ENCODE measurements at regions not wholly inside any gene's neighbourhood (a gene's known extent, or its start where the extent isn't known, plus 50 kb on each side); places are given as distances from the start of the nearest gene placed in this dataset.

DNA sequence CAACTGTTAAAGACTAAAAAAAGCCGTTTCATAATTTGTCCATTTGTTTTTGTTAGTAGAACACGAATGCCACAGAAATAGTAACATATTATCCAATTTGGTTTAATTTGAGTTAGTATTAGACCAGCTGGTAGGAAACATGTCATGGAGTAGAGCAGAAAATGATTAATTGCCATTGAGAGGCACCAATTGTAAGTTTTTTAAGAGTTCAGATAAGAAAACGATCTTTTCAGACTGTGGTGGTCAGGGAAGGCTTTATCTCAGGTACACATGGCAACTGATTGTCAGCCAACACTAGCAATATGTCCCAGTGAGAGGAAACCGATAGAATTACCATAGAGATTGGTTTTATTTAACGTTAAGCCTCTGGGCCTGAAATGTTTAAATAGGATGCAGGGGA is 438.2 kb upstream of the MAP2 start:
- DNase-seq (ENCODE audit: low read depth, low spot score), result no peak
- no peaks in the 10 kb centered on the region for H3K27me3 ChIP-seq (ENCODE audit: control insufficient read depth, extremely low read depth, insufficient read depth, low read length)
- H3K4me1 ChIP-seq (ENCODE audit: control insufficient read depth, extremely low read depth, insufficient read depth, low read length), result peaks cover 26% of the 10 kb centered on the region
- no peak overlapping the region for H3K4me3 ChIP-seq (ENCODE audit: control insufficient read depth in 2 of 3, extremely low read depth in 1 of 3, insufficient read depth in 2 of 3, low read depth in 1 of 3, low read length in 3 of 3)
- H3K79me2 ChIP-seq (ENCODE audit: control insufficient read depth, insufficient read depth, low read length), result no peaks in the 10 kb centered on the region
- no peaks in the 10 kb centered on the region for H3K9me1 ChIP-seq (ENCODE audit: control insufficient read depth, extremely low read depth, insufficient read depth, low read length)
- H3K9ac ChIP-seq (ENCODE audit: control insufficient read depth, extremely low read depth, insufficient read depth, low read length), result no peak overlapping the region
- no peak overlapping the region for H2AFZ ChIP-seq (ENCODE audit: control insufficient read depth, low read length)
- no peak for TF ChIP-seq EZH2 (IDR thresholded peaks at IDR 0.05; ENCODE audit: low read length)
- TF ChIP-seq CTCF (optimal IDR thresholded peaks at IDR 0.05 in 1 of 3, IDR thresholded peaks at IDR 0.05 in 1 of 3, conservative IDR thresholded peaks at IDR 0.05 in 1 of 3; ENCODE audit: extremely low read depth in 1 of 3, insufficient read depth in 2 of 3, low read length in 3 of 3), result no peak
- no peaks in the 10 kb centered on the region for H3K9me3 ChIP-seq (ENCODE audit: control insufficient read depth, low read depth, low read length)
- no peaks in the 10 kb centered on the region for H3K36me3 ChIP-seq (ENCODE audit: control insufficient read depth in 2 of 2, extremely low read depth in 1 of 2, insufficient read depth in 2 of 2, low read length in 2 of 2)
- FAIRE-seq, result no peak
- dilution Hi-C loops (cut with MboI; ENCODE audit: extremely low pct_ligation_motif_present, low sequenced_read_pairs), result no loop called here
- H4K20me1 ChIP-seq (ENCODE audit: control insufficient read depth, extremely low read depth, insufficient read depth, low read length), result no peaks in the 10 kb centered on the region
- H3K27ac ChIP-seq (ENCODE audit: control insufficient read depth, insufficient read depth, low read length), result no peak overlapping the region
- no peak overlapping the region for H3K4me2 ChIP-seq (ENCODE audit: control insufficient read depth, extremely low read depth, insufficient read depth, low read depth, low read length)

DNA sequence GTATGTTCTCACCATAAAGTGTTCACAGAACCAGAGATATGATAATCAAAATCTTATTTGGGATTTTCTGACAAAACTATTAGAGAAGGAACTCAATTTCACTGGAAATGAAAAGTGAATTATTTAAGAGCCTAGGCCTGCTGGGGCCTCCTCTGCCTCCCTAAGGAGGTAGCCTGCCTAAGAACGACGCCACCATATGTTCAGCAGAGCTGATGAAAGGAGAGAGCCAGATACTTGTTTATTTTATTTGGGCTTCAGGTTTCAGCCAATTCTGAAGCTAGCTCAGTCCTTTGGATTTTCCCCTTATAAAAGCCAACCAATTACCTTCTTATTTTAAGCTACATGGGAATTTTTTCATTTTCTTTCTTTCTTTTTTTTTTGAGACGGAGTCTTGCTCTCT is 433.1 kb upstream of the MAP2 start:
- no peaks in the 10 kb centered on the region for H3K27me3 ChIP-seq (ENCODE audit: control insufficient read depth, extremely low read depth, insufficient read depth, low read length)
- H3K79me2 ChIP-seq (ENCODE audit: control insufficient read depth, insufficient read depth, low read length), result no peaks in the 10 kb centered on the region
- no peak overlapping the region for H3K27ac ChIP-seq (ENCODE audit: control insufficient read depth, insufficient read depth, low read length)
- H3K9ac ChIP-seq (ENCODE audit: control insufficient read depth, extremely low read depth, insufficient read depth, low read length), result no peak overlapping the region
- H2AFZ ChIP-seq (ENCODE audit: control insufficient read depth, low read length), result no peak overlapping the region
- no peaks in the 10 kb centered on the region for H3K4me1 ChIP-seq (ENCODE audit: control insufficient read depth, extremely low read depth, insufficient read depth, low read length)
- DNase-seq (ENCODE audit: low read depth, low spot score) (no peak), FAIRE-seq (no peak)
- no peak overlapping the region for H3K4me3 ChIP-seq (ENCODE audit: control insufficient read depth in 2 of 3, extremely low read depth in 1 of 3, insufficient read depth in 2 of 3, low read depth in 1 of 3, low read length in 3 of 3)
- no peak overlapping the region for H3K4me2 ChIP-seq (ENCODE audit: control insufficient read depth, extremely low read depth, insufficient read depth, low read depth, low read length)
- H3K9me3 ChIP-seq (ENCODE audit: control insufficient read depth, low read depth, low read length), result no peaks in the 10 kb centered on the region
- TF ChIP-seq CTCF (optimal IDR thresholded peaks at IDR 0.05 in 1 of 3, IDR thresholded peaks at IDR 0.05 in 1 of 3, conservative IDR thresholded peaks at IDR 0.05 in 1 of 3; ENCODE audit: extremely low read depth in 1 of 3, insufficient read depth in 2 of 3, low read length in 3 of 3), result no peak
- TF ChIP-seq EZH2 (IDR thresholded peaks at IDR 0.05; ENCODE audit: low read length), result no peak
- no peaks in the 10 kb centered on the region for H4K20me1 ChIP-seq (ENCODE audit: control insufficient read depth, extremely low read depth, insufficient read depth, low read length)
- dilution Hi-C loops (cut with MboI; ENCODE audit: extremely low pct_ligation_motif_present, low sequenced_read_pairs), result no loop called here
- H3K9me1 ChIP-seq (ENCODE audit: control insufficient read depth, extremely low read depth, insufficient read depth, low read length), result no peaks in the 10 kb centered on the region
- H3K36me3 ChIP-seq (ENCODE audit: control insufficient read depth in 2 of 2, extremely low read depth in 1 of 2, insufficient read depth in 2 of 2, low read length in 2 of 2), result no peaks in the 10 kb centered on the region

All from keratinocyte (primary cell).